Spinal cord (tissue), 9 donors: ENCODE measurements at regions not wholly inside any gene's neighbourhood (a gene's known extent, or its start where the extent isn't known, plus 50 kb on each side); places are given as distances from the start of the nearest gene placed in this dataset.

ENCODE experiments used
- DNase-seq, 6 donors: peaks; one replicate each; pipeline versions ENCODE4 v3.0.0 to v3.0.0-alpha.2; 2013 to 2015; ENCODE audit warnings: low spot score in 6 of 6, low read depth in 4 of 6
- H3K27ac ChIP-seq: one replicate; pipeline ENCODE4 v1.5.1; 2013; ENCODE audit warnings: low read depth, low read length, control low read depth
- H3K27me3 ChIP-seq: one replicate; pipeline ENCODE4 v1.6.1; 2013; ENCODE audit warnings: low read length; ENCODE audit not compliant: control insufficient read depth, insufficient read depth
- H3K36me3 ChIP-seq: one replicate; pipeline ENCODE4 v1.6.1; 2013; ENCODE audit warnings: low read length; ENCODE audit not compliant: control insufficient read depth, insufficient read depth
- H3K4me1 ChIP-seq: one replicate; pipeline ENCODE4 v1.6.1; 2013; ENCODE audit warnings: low read length; ENCODE audit not compliant: control insufficient read depth, insufficient read depth
- H3K4me3 ChIP-seq: one replicate; pipeline ENCODE4 v1.5.1; 2013; ENCODE audit warnings: low read depth, low read length, control low read depth
- H3K9me3 ChIP-seq: one replicate; pipeline ENCODE4 v1.6.1; 2013; ENCODE audit warnings: low read length; ENCODE audit not compliant: control insufficient read depth, insufficient read depth
- WGBS: methylation state at CpG from one replicate; pipeline ENCODE4 v1.1.5; 2013; ENCODE audit warnings: missing lambda C conversion rate; ENCODE audit not compliant: insufficient coverage; 5-methylcytosine and 5-hydroxymethylcytosine counted together
- donor health status: healthy.

DNA sequence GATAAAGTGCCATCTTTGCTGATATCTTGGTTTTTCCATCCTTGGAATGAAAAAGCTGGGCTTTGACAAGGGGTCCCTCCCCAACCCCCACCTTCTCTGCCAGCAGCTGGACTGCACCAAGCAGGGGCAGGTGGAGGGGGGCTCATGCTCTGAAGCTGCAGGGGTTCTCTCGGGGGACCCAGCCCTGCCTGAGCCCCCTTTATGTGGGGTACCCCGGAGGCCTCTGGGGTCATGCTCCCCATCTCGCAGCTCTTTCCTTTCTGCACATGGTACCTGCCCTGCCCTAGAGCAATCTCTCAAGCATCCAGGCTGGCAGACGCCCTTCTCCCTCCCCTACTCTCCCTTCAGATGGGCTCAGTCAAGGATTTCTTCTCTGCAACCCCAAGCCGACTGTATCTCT is 146.7 kb upstream of the PTPN1 start:
- peaks cover 4% of the 10 kb centered on the region for H3K4me1 ChIP-seq
- H3K27me3 ChIP-seq: no peaks in the 10 kb centered on the region
- H3K27ac ChIP-seq: no peak overlapping the region
- no peak overlapping the region for H3K4me3 ChIP-seq
- DNase-seq: no peak
- H3K36me3 ChIP-seq: no peaks in the 10 kb centered on the region
- 79% methylated on average over 5 of the region's 5 CpGs for WGBS
- no peaks in the 10 kb centered on the region for H3K9me3 ChIP-seq

DNA sequence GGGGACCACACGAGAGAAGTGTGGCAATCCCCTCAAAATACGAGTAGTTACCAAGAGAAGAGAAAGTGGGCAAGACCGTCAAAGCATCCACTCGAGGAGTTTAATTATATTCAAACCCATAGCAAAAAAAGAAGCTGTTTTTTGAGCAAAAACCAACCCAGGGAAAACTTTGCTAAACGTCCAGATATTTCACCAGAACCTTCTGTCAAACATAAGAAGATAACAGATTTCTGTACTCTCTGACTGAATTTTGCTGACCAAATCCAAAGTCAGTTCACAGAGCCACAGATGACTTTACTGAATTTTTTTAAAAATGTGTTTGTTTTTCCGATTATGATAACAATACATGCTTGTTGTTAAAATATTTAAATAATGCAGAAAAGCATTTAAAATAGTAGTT is 145.6 kb upstream of the PTPN1 start:
- DNase-seq: no peak
- Histone ChIP-seq H3K27ac (no peak overlapping the region), H3K4me3 (no peak overlapping the region), H3K36me3 (no peaks in the 10 kb centered on the region), H3K4me1 (peaks cover 4% of the 10 kb centered on the region), H3K27me3 (no peaks in the 10 kb centered on the region), H3K9me3 (no peaks in the 10 kb centered on the region)
- WGBS: 90% methylated on average over 1 of the region's 6 CpGs

DNA sequence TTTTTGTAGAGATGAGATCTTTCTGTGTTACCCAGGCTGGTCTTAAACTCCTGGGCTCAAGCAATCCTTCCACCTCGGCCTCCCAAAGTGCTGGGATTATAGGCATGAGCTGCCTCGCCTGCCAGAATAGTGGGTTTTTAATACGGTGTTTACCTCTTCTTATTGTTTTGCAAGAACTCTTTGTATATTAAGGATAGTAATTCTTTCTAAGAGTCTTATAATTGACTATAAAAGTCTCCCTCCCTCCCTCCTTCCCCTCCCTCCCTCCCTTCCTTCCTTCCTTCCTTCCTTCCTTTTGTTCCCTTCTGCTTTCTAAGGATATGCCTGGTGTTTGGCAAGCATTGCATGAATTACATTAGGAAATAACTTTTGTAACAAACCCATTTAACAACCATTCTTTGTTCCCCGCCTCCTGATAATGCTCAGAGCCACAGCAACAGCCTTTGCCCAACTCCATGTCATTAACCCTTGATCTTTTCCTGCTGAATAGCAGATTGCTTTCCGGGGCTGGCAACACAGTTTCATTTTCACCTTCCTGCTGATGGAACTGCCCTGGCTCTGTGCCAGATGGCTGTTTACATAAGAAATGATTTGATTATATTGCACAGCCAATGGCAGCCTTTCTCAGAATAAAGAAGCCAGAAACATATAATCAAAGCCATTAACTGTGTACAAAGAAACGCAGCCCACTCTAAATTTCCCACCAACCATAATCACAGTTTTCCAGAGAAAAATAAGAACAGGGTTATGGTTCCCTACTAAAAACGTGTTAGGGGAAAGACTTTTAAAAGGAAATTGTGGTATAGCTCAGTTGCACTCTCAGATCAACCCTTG is 143.7 kb upstream of the PTPN1 start:
- peak in 2 of 6 donors; percentile 74 to 76 for DNase-seq

DNA sequence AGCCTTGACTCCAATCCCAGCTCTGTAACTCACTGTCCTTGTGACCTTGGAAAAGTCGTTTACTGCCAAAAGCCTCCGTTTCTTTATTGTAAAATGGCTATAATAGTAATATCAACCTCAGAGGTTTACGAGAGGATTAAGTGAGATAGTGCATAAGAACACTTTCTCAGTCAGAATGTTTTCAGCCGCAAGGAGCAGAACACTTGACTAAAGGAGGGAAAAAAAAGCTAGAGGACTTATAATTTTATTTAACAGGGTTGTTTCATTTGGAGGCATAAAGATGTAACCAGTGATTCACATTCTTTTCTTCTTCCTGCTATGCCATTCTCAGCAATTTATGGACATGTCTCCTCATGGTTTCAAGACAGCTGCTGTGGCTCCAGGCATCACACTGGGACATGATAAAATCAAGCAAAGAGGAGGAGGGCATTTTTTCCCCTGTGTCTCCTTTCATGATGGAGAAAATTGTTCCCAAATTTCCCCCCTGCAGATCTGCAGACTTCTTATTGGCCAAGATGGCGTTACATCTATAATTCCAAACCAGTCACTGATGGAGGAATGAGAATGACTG is 143.0 kb upstream of the PTPN1 start:
- H3K4me3 ChIP-seq: no peak overlapping the region
- H3K27me3 ChIP-seq: no peaks in the 10 kb centered on the region
- no CpG with 5 or more reads among the region's 5 CpGs for WGBS
- H3K9me3 ChIP-seq: no peaks in the 10 kb centered on the region
- no peaks in the 10 kb centered on the region for H3K4me1 ChIP-seq
- DNase-seq: no peak
- H3K36me3 ChIP-seq: no peaks in the 10 kb centered on the region
- H3K27ac ChIP-seq: no peak overlapping the region

More for the DNA sequence above, 143.7 kb upstream of the PTPN1 start:
- Histone ChIP-seq H3K36me3 (no peaks in the 10 kb centered on the region), H3K9me3 (no peaks in the 10 kb centered on the region), H3K27me3 (no peaks in the 10 kb centered on the region), H3K4me1 (no peaks in the 10 kb centered on the region), H3K4me3 (no peak overlapping the region), H3K27ac (no peak overlapping the region)
- WGBS: 20% methylated on average over 1 of the region's 7 CpGs

DNA sequence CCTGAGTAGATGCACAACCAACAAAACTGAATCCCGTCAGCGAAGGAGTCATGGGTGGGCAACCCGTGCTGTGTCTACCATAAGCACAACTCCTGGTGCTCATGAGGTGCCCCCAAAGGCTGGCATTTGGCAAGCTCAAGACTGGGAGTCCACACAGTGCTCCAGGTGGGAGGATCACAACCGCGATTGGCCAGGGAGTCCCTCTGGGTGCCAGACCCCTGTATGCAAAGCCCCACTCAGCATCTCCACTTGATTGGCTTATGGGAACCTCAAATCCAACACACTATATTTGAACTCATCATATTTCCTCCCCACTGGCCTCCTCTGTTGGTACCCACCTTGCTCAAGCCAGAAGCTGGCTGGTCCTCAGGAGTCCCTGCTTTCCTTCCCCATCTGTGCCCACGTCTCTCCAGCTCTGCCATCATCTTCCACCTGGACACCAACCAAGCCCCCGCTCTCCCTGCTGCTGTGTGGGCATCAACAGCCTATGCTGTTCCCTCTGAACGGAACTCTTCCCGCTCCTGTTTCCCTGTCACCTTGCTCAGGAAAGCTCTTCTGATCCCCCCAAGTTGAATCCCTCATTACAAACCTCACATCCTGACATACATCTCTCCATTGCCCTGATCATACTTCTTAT is 142.3 kb upstream of the PTPN1 start:
- no peak for DNase-seq
- WGBS: 92% methylated on average over 7 of the region's 9 CpGs
- no peaks in the 10 kb centered on the region for H3K4me1 ChIP-seq

DNA sequence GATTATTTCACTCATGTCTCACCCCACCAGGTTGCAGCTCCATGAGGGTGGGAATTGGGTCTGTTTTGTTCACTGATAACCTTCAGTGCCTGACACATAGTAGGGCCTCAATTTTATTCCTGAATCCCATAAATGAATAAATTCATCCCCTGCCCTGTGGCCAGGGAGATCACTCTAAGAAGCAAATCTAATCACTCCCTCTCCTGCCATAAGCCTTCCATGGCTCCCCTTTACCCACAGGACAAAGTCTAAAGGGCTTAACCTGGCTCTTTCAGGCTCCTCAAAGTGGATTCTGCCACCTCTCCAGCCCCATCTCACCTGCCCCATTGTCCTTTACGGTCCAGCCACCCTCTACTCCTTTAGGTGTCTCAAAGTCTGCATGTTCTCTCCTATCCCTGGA is 141.8 kb upstream of the PTPN1 start:
- H3K27ac ChIP-seq: no peak overlapping the region
- WGBS: no CpG with 5 or more reads among the region's 1 CpG
- H3K4me3 ChIP-seq: no peak overlapping the region
- H3K36me3 ChIP-seq: no peaks in the 10 kb centered on the region
- H3K4me1 ChIP-seq: no peaks in the 10 kb centered on the region
- H3K9me3 ChIP-seq: no peaks in the 10 kb centered on the region
- no peaks in the 10 kb centered on the region for H3K27me3 ChIP-seq
- DNase-seq: no peak

More for the DNA sequence above, 142.3 kb upstream of the PTPN1 start:
- H3K36me3 ChIP-seq: no peaks in the 10 kb centered on the region
- no peaks in the 10 kb centered on the region for H3K9me3 ChIP-seq
- no peak overlapping the region for H3K27ac ChIP-seq
- no peaks in the 10 kb centered on the region for H3K27me3 ChIP-seq
- no peak overlapping the region for H3K4me3 ChIP-seq

DNA sequence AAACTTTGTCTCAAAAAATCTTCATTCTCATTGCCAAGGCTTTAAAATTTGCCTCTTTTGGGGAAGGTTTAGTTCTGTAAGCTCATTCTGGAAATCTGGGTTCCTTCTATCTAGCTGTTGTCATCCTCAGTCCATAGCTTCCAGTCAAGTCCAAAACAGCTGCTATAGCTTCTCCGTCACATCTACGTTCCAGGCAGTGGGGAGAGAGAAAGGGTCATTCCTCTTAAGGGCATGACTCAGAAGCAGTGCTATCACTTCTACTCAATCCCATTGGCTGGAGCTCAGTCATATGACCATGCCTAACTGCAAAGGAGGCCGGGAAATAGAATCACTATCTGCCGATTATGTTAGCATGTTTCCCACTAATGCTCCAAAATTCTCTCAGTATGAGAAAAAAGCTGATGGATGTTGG is 141.4 kb upstream of the PTPN1 start:
- Histone ChIP-seq H3K27me3 (no peaks in the 10 kb centered on the region), H3K36me3 (no peaks in the 10 kb centered on the region), H3K9me3 (no peaks in the 10 kb centered on the region), H3K4me3 (no peak overlapping the region), H3K4me1 (no peaks in the 10 kb centered on the region), H3K27ac (no peak overlapping the region)
- WGBS: 80% methylated on average over 1 of the region's 4 CpGs
- no peak for DNase-seq

DNA sequence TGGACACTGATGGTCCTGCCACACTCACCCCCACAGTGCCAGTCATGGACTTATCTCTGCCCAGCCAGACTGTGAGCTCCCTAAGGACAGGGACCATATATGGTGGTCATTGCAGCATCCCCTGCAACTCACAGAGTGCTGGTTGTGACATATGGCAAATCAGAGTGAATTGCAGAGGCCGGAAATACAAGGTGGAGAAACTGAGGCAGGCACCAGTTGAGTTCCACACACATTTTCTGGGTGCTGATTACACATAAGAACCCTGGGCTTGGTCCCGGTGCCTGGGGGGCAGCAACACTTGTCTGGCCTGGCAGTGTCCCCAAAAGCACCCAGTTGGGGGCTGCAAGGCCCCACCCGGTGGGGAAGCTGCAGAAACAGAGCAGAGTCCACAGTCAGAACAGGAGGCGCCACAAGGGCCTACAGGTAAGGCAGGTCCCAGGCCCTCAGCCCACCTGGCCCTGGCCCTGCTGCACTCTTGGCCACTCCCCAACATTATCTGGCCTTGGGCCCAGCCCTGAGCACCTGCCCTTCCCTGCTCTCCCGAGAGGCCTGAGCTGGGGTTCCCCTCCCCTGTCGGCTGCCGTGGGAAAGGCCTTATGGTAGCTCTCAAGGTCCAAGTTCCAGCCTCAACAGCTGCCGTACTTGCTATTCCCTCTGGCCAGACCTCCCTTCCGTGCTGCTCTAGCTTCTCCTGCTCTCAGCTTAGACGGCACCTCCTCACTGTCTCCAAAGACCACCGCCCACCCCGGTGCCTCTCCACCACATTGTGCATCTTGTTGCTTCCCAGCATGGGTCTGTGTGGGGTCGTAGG is 140.8 kb upstream of the PTPN1 start:
- DNase-seq: no peak
- no peak overlapping the region for H3K4me3 ChIP-seq
- H3K4me1 ChIP-seq: no peaks in the 10 kb centered on the region
- H3K9me3 ChIP-seq: no peaks in the 10 kb centered on the region
- H3K27ac ChIP-seq: no peak overlapping the region
- no peaks in the 10 kb centered on the region for H3K27me3 ChIP-seq
- 65% methylated on average over 7 of the region's 13 CpGs for WGBS
- no peaks in the 10 kb centered on the region for H3K36me3 ChIP-seq

DNA sequence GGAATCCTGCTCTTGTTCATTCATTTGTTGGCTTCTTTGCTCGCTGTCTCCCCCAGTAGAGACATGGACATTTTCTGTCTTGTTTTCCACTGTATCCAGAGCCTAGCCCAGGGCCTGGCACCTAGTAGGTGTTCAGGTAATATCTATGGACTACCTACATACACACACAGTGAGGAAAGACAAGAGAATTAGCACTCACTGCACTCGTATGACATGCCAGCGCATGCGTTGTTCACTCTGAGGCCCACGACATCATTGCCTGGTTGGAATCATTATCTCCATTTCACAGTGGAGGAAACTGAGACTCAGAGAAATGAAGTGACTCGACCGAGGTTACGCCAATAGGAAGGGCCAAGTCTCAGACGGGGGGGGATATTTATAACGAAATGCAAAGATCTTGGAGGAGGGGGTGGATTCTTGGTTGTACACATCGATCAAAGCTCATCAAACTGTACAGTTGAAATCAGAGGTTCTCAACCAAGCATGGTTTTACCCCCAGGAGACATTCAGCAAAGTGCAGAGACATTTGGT is 140.1 kb upstream of the PTPN1 start:
- Histone ChIP-seq H3K4me3 (no peak overlapping the region), H3K36me3 (no peaks in the 10 kb centered on the region), H3K27ac (no peak overlapping the region), H3K9me3 (no peaks in the 10 kb centered on the region), H3K27me3 (no peaks in the 10 kb centered on the region), H3K4me1 (no peaks in the 10 kb centered on the region)
- 96% methylated on average over 8 of the region's 11 CpGs for WGBS
- no peak for DNase-seq
